Astrocyte of the spinal cord (primary cell): ENCODE measurements at regions not wholly inside any gene's neighbourhood (a gene's known extent, or its start where the extent isn't known, plus 50 kb on each side); places are given as distances from the start of the nearest gene placed in this dataset.
A peak's percentile ranks its signal among the peaks of the same experiment; 100 is the strongest.

ENCODE experiments used
- DNase-seq: peaks from one replicate; pipeline ENCODE4 v3.0.0; 2011; ENCODE audit warnings: low read depth, low spot score
- H3K4me3 ChIP-seq: 2 replicates; pipeline ENCODE4 v1.5.1; 2011; ENCODE audit warnings: low read depth, mild to moderate bottlenecking, low read length, moderate library complexity
- in situ Hi-C: cut with HindIII; loops from 2 replicates; pipeline ENCODE4 v1.10.0; 2017; ENCODE audit warnings: low sequenced_read_pairs
- TF ChIP-seq, protein P1 (sequence below): IDR thresholded peaks from 2 replicates; pipeline ENCODE4 v1.5.1; 2012; ENCODE audit warnings: low read depth, mild to moderate bottlenecking, low read length, inconsistent platforms

DNA sequence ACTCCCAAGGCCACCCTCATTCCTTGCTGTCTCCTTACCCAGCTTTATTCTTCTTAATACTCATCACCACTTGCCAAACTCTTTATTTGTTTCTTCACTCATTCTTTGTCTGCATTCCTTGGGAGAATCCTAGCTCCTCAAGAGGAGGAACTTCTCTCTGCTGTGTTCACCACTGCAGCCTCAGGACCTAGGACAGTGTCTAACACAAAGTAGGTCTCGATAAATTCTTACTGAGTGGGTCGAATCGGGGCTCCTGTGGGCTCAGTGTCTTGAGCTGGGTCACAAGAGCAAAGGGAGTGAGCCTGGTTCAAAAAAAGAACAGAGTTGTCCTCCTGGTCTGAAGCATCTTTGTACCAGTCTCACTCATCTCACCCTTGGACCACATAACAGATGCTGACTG, 224.1 kb upstream of the TMEM132C start:
- TF ChIP-seq, protein P1, sequence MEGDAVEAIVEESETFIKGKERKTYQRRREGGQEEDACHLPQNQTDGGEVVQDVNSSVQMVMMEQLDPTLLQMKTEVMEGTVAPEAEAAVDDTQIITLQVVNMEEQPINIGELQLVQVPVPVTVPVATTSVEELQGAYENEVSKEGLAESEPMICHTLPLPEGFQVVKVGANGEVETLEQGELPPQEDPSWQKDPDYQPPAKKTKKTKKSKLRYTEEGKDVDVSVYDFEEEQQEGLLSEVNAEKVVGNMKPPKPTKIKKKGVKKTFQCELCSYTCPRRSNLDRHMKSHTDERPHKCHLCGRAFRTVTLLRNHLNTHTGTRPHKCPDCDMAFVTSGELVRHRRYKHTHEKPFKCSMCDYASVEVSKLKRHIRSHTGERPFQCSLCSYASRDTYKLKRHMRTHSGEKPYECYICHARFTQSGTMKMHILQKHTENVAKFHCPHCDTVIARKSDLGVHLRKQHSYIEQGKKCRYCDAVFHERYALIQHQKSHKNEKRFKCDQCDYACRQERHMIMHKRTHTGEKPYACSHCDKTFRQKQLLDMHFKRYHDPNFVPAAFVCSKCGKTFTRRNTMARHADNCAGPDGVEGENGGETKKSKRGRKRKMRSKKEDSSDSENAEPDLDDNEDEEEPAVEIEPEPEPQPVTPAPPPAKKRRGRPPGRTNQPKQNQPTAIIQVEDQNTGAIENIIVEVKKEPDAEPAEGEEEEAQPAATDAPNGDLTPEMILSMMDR, result no peak
- in situ Hi-C loops, result no loop called here
- no peak overlapping the region for H3K4me3 ChIP-seq
- no peak for DNase-seq

DNA sequence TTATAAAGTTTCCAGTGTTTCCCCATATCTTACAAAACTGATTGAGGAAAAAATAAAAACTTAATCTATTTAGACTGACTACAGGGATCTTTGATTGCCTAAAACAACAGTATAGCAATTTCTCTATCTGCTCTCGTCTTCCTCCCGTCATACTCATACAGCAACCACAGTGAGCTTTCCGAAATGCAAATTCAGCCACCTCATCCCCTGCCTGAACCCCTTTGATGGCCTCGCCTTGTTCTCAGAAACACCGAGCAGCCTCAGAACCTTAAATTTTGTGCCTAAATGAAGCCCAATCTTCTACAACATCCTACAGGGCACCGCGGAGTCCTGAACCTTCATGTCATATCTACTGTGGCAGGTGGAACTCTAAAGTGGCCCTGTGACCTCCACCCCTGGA, 223.7 kb upstream of the TMEM132C start:
- TF ChIP-seq, protein P1, result no peak
- no peak for DNase-seq
- in situ Hi-C loops, result no loop called here
- no peak overlapping the region for H3K4me3 ChIP-seq

DNA sequence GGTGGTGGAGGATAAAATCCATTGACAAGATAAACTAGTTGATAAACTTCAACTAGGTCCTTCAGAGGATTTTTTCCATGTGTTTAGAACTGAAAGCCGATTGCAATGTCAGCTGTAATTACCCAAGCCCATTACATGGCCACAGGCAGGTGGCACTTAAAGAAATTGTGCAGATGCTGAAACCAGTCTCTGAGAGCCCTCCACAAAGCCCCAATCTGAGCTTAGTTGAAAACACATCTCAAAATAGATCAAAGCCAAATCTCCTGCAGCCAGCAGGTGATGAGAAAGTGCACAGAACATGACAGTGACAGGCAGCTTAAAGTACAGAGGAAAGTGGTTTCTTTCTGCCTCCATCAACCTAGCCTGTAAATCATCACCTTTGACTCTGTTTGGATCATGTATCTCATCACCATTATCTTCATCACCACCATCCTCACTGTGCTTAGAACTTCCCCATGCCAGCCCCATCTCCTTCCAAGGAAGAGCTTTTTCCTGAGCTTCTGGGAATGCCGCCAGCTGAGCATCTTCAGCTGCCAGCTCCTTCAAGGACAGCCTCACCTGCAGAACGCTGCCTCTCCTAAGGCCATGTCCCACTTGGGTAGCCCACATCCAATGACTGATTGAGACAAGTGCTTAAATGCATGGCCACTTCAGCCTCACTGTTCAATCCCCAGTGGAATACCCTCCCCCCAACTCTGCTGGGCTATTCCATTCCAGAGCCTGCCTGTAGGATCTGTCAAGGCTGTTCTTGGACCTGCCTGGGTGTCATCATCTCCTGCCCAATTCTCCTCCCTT, 219.5 kb upstream of the TMEM132C start:
- in situ Hi-C loops, result no loop called here
- no peak for DNase-seq
- TF ChIP-seq, protein P1, result no peak
- no peak overlapping the region for H3K4me3 ChIP-seq

DNA sequence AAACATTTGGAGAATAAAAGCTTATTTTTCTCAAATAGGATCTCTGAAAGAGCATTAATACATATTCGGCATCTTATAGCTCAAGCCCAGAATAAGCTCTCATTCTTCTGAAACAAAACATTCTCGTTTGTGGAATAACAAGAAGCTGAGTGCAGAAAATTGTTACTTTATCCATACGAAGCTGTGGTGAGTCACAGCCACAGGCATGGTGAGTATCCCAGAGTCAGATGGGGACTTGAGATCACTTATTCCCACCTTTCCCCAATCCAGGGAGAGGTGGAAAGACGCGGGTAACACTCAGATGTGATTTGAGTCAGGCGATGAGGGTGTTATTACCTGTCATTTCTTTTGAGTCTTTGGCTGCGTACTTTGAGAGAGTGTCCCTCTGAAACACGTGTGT, 214.6 kb upstream of the TMEM132C start:
- DNase-seq, result peak; percentile 30
- TF ChIP-seq, protein P1, result no peak
- in situ Hi-C loops, result no loop called here
- H3K4me3 ChIP-seq, result no peak overlapping the region

- TF ChIP-seq, protein P1, result no peak
- in situ Hi-C loops, result no loop called here
Observed at GRCh38 chr12:128052777-128053176, 214.2 kb upstream of the TMEM132C start.

GRCh38 chr12:128055567-128055966, 211.4 kb upstream of the TMEM132C start:
- no peak overlapping the region for H3K4me3 ChIP-seq
- TF ChIP-seq, protein P1, result no peak
- in situ Hi-C loops, result no loop called here

More at GRCh38 chr12:128052777-128053176, 214.2 kb upstream of the TMEM132C start:
- H3K4me3 ChIP-seq, result no peak overlapping the region
- no peak for DNase-seq

More at GRCh38 chr12:128055567-128055966, 211.4 kb upstream of the TMEM132C start:
- no peak for DNase-seq
